IMR-90 (cell line): ENCODE measurements at regions not wholly inside any gene's neighbourhood (a gene's known extent, or its start where the extent isn't known, plus 50 kb on each side); places are given as distances from the start of the nearest gene placed in this dataset.

Experiments
- ATAC-seq: fragments of 200-7000 bp; cut with Tn5 transposase; 2 replicates; pipeline ENCODE4 v1.9.1; 2020; ENCODE audit warnings: low read depth, mild to moderate bottlenecking, moderate library complexity
- BruUV-seq: library from RNA; stranded (reverse); fragments of 400-500 nt; replicated peaks from 2 replicates; lab custom pipeline; 2021; lab: Mats Ljungman, UMichigan
- CTCF ChIA-PET: fragments of 300-600 bp; formaldehyde crosslinking; extraction: SDS; loops from one replicate; lab custom pipeline; 2021; ENCODE audit warnings: antibody characterized with exemption; lab: Yijun Ruan, JAX
- POLR2A ChIA-PET: fragments of 300-600 bp; sonication (Branson Sonifier 250); formaldehyde crosslinking; loops from one replicate; lab custom pipeline; 2022; ENCODE audit warnings: antibody characterized with exemption; ENCODE audit not compliant: unreplicated experiment; lab: Charles Lee
- DNase-seq: peaks from one replicate; pipeline ENCODE4 v3.0.0; 2013
- H2AFZ ChIP-seq: replicated peaks from 2 replicates; pipeline ENCODE3; 2013; ENCODE audit warnings: low read length, mild to moderate bottlenecking; ENCODE audit not compliant: poor library complexity
- H2AK5ac ChIP-seq: 2 replicates; pipeline ENCODE4 v1.6.1; 2013; ENCODE audit warnings: low read depth, low read length, inconsistent platforms
- H2AK9ac ChIP-seq: replicated peaks from 2 replicates; pipeline ENCODE3; 2013; ENCODE audit warnings: mild to moderate bottlenecking, low read depth, low read length, moderate library complexity; ENCODE audit not compliant: poor library complexity
- H2BK120ac ChIP-seq: 2 replicates; pipeline ENCODE4 v1.6.1; 2013; ENCODE audit warnings: low read depth, low read length, inconsistent platforms
- H2BK15ac ChIP-seq: 3 replicates; pipeline ENCODE4 v1.6.1; 2013; ENCODE audit warnings: low read depth, low read length, inconsistent platforms
- H2BK20ac ChIP-seq: 2 replicates; pipeline ENCODE4 v1.6.1; 2013; ENCODE audit warnings: low read depth, mild to moderate bottlenecking, inconsistent platforms, low read length, moderate library complexity
- H2BK5ac ChIP-seq: 2 replicates; pipeline ENCODE4 v1.6.1; 2013; ENCODE audit warnings: mild to moderate bottlenecking, low read depth, low read length, inconsistent platforms; ENCODE audit not compliant: poor library complexity, severe bottlenecking
- H3K14ac ChIP-seq: replicated peaks from 2 replicates; pipeline ENCODE4 v1.6.1; 2013; ENCODE audit warnings: low read depth, low read length, inconsistent platforms
- H3K18ac ChIP-seq: 2 replicates; pipeline ENCODE4 v1.6.1; 2013; ENCODE audit warnings: low read depth, low read length, control low read depth
- H3K23ac ChIP-seq: 2 replicates; pipeline ENCODE4 v1.6.1; 2013; ENCODE audit warnings: low read depth, low read length, inconsistent platforms
- H3K27ac ChIP-seq: 2 replicates; pipeline ENCODE4 v1.5.1; 2013; ENCODE audit warnings: mild to moderate bottlenecking, control low read depth, low read length; ENCODE audit not compliant: insufficient read depth
- H3K27me3 ChIP-seq: 2 replicates; pipeline ENCODE4 v1.6.1; 2013; ENCODE audit warnings: low read length; ENCODE audit not compliant: control insufficient read depth, insufficient read depth
- H3K36me3 ChIP-seq: 2 replicates; pipeline ENCODE4 v1.6.1; 2013; ENCODE audit warnings: low read length, mixed read lengths; ENCODE audit not compliant: control insufficient read depth, insufficient read depth
- H3K4ac ChIP-seq: 2 replicates; pipeline ENCODE4 v1.6.1; 2013; ENCODE audit warnings: low read depth, low read length, inconsistent platforms
- H3K4me1 ChIP-seq: 2 replicates; pipeline ENCODE4 v1.6.1; 2013; ENCODE audit warnings: low read length, mixed read lengths; ENCODE audit not compliant: control insufficient read depth, insufficient read depth
- H3K4me2 ChIP-seq: 2 replicates; pipeline ENCODE4 v1.6.1; 2013; ENCODE audit warnings: low read depth, mild to moderate bottlenecking, control low read depth, low read length, moderate library complexity
- H3K4me3 ChIP-seq: 2 replicates; pipeline ENCODE4 v1.5.1; 2013; ENCODE audit warnings: low read depth, mild to moderate bottlenecking, control low read depth, low read length, moderate library complexity; ENCODE audit not compliant: insufficient read depth
- H3K56ac ChIP-seq: 2 replicates; pipeline ENCODE4 v1.6.1; 2013; ENCODE audit warnings: low read length, inconsistent platforms; ENCODE audit not compliant: insufficient read depth; ENCODE audit errors: extremely low read depth
- H3K79me1 ChIP-seq, 2 experiments: 2 replicates each; pipeline ENCODE4 v1.6.1; 2013; ENCODE audit warnings: low read length in 2 of 2, inconsistent platforms in 1 of 2, low read depth in 1 of 2
- H3K9ac ChIP-seq: 2 replicates; pipeline ENCODE4 v1.6.1; 2013; ENCODE audit warnings: low read depth, low read length, control low read depth
- H3K9me1 ChIP-seq: 2 replicates; pipeline ENCODE4 v1.6.1; 2013; ENCODE audit warnings: low read length, inconsistent platforms; ENCODE audit not compliant: insufficient read depth
- H3K9me3 ChIP-seq: 2 replicates; pipeline ENCODE4 v1.6.1; 2013; ENCODE audit warnings: low read length; ENCODE audit not compliant: control insufficient read depth, insufficient read depth
- H4K20me1 ChIP-seq: 2 replicates; pipeline ENCODE4 v1.6.1; 2013; ENCODE audit warnings: low read length, inconsistent platforms; ENCODE audit not compliant: insufficient read depth
- H4K5ac ChIP-seq: 2 replicates; pipeline ENCODE4 v1.6.1; 2013; ENCODE audit warnings: mild to moderate bottlenecking, low read depth, low read length, control low read depth
- H4K8ac ChIP-seq, 2 experiments: 2 replicates each; pipeline ENCODE4 v1.6.1; 2013; ENCODE audit warnings: low read depth in 2 of 2, low read length in 2 of 2, control low read depth in 1 of 2, inconsistent platforms in 1 of 2
- H4K91ac ChIP-seq: 2 replicates; pipeline ENCODE4 v1.6.1; 2013; ENCODE audit warnings: low read depth, low read length, inconsistent platforms; ENCODE audit not compliant: insufficient read depth
- dilution Hi-C: fragments of 300-500 bp; cut with HindIII; formaldehyde crosslinking; loops from one replicate; pipeline ENCODE4 v1.14.3; 2018; ENCODE audit warnings: low sequenced_read_pairs; ENCODE audit not compliant: unreplicated experiment
- in situ Hi-C: fragments of 300-500 bp; cut with MboI; formaldehyde crosslinking; loops from 3 replicates; pipeline ENCODE4 v1.14.3; 2019; ENCODE audit warnings: low sequenced_read_pairs, inconsistent platforms, mixed read lengths
- intact Hi-C: fragments of 100-400 bp; cut with micrococcal nuclease; formaldehyde crosslinking; loops from 2 replicates; pipeline ENCODE4 v1.10.0; 2022
- TF ChIP-seq, protein P1 (sequence below): conservative IDR thresholded peaks from 2 replicates; pipeline ENCODE4 v1.5.1; 2012; ENCODE audit warnings: mild to moderate bottlenecking, low read depth, low read length, improper control_type of control experiment

DNA sequence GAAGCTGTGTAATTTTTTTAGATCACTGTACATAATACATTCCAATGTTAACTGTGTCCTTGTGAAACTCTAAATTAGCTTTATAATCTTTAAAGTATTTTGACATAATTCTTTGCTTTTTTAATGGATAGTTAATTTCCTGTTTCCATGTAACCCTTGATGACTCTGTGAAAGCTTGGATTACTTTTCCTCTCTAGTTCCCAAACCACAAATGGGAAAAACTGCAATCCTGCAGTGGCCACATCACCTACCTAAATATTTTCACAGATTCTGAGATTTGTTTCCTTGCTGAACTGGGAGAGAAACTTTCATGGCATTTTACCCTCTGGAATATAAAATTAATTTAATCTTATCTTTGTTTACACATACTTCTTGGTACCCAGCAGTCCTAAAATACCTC, 161.6 kb upstream of the CCDC68 start:
- Histone ChIP-seq H3K9me1 (no peaks in the 10 kb centered on the region), H4K20me1 (no peaks in the 10 kb centered on the region), H3K23ac (no peak overlapping the region), H4K8ac (no peak overlapping the region), H3K79me1 (no peaks in the 10 kb centered on the region), H3K9ac (no peak overlapping the region), H4K5ac (no peak overlapping the region), H2BK5ac (no peak overlapping the region), H3K14ac (no peak overlapping the region), H3K18ac (no peak overlapping the region), H2AFZ (no peak overlapping the region), H2AK9ac (no peak overlapping the region), H2BK120ac (no peak overlapping the region), H2AK5ac (no peak overlapping the region), H3K56ac (no peak overlapping the region), H3K4me3 (no peak overlapping the region), H3K4ac (no peak overlapping the region), H3K27me3 (no peaks in the 10 kb centered on the region; the same call in 1 of the 2 replicates), H3K4me2 (no peak overlapping the region), H2BK20ac (no peak overlapping the region), H3K36me3 (no peaks in the 10 kb centered on the region), H4K91ac (no peak overlapping the region), H3K27ac (no peak overlapping the region), H3K9me3 (no peaks in the 10 kb centered on the region), H2BK15ac (no peak overlapping the region), H3K4me1 (no peaks in the 10 kb centered on the region)
- CTCF ChIA-PET: no interaction called here
- dilution Hi-C loops (no loop called here), intact Hi-C loops (no loop called here), in situ Hi-C loops (loop anchor here (25.0 kb wide), 1 partner anchor 1466 kb away; no protein-coding TSS in a partner anchor)
- POLR2A ChIA-PET: no interaction called here
- no peak for DNase-seq
- BruUV-seq: no TSS peak
- ATAC-seq: no peak
- TF ChIP-seq, protein P1, sequence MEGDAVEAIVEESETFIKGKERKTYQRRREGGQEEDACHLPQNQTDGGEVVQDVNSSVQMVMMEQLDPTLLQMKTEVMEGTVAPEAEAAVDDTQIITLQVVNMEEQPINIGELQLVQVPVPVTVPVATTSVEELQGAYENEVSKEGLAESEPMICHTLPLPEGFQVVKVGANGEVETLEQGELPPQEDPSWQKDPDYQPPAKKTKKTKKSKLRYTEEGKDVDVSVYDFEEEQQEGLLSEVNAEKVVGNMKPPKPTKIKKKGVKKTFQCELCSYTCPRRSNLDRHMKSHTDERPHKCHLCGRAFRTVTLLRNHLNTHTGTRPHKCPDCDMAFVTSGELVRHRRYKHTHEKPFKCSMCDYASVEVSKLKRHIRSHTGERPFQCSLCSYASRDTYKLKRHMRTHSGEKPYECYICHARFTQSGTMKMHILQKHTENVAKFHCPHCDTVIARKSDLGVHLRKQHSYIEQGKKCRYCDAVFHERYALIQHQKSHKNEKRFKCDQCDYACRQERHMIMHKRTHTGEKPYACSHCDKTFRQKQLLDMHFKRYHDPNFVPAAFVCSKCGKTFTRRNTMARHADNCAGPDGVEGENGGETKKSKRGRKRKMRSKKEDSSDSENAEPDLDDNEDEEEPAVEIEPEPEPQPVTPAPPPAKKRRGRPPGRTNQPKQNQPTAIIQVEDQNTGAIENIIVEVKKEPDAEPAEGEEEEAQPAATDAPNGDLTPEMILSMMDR: no peak
